Ishikawa (cell line): ENCODE measurements at regions not wholly inside any gene's neighbourhood (a gene's known extent, or its start where the extent isn't known, plus 50 kb on each side); places are given as distances from the start of the nearest gene placed in this dataset.

Experiments
- CEBPB ChIP-seq: IDR thresholded peaks from 2 replicates; pipeline ENCODE4 v1.6.1; 2012
- MAX ChIP-seq: IDR thresholded peaks from 2 replicates; pipeline ENCODE4 v1.6.1; 2012
- NFIC ChIP-seq: IDR thresholded peaks from 2 replicates; pipeline ENCODE4 v1.6.1; 2012
- RAD21 ChIP-seq: IDR thresholded peaks from 2 replicates; pipeline ENCODE4 v1.6.1; 2012; ENCODE audit warnings: low read depth
- REST ChIP-seq: IDR thresholded peaks from 2 replicates; pipeline ENCODE4 v1.6.1; 2012; ENCODE audit warnings: low read depth, mild to moderate bottlenecking
- TAF1 ChIP-seq: IDR thresholded peaks from 2 replicates; pipeline ENCODE4 v1.6.1; 2012; ENCODE audit warnings: low read depth, mild to moderate bottlenecking
- TEAD4 ChIP-seq: IDR thresholded peaks from 2 replicates; pipeline ENCODE4 v1.6.1; 2012

- peak; percentile 52; the same call in 1 of the 2 replicates for TF ChIP-seq REST
- TF ChIP-seq NFIC, result no peak
- TF ChIP-seq CEBPB, result no peak
- TF ChIP-seq RAD21, result no peak
- no peak for TF ChIP-seq MAX
- no peak for TF ChIP-seq TAF1
- TF ChIP-seq TEAD4, result no peak
These were observed 437.1 kb upstream of the NPVF start for GRCh38 chr7:25665374-25665773.
